Putamen (tissue), 1 donor: ENCODE measurements at regions not wholly inside any gene's neighbourhood (a gene's known extent, or its start where the extent isn't known, plus 50 kb on each side); places are given as distances from the start of the nearest gene placed in this dataset.
"Not testable (repeated sequence)": the region's sequence is repeated elsewhere in the genome, so short reads cannot be mapped to it uniquely, and the experiment has no call there.

Source experiments
- DNase-seq: peaks from one replicate; pipeline ENCODE4 v3.0.0-alpha.2; 2016; ENCODE audit warnings: low spot score

- not testable (repeated sequence) for DNase-seq
These were observed 51.2 kb upstream of the MB21D2 start for GRCh38 chr3:192968901-192969300.

- DNase-seq: no peak
These were observed 63.0 kb upstream of the MB21D2 start for GRCh38 chr3:192980632-192981031.

GRCh38 chr3:192986379-192986778 lies 68.7 kb upstream of the MB21D2 start:
- DNase-seq: no peak

GRCh38 chr3:192991356-192991755 lies 73.7 kb upstream of the MB21D2 start:
- no peak for DNase-seq

- no peak for DNase-seq
These were observed 74.7 kb upstream of the MB21D2 start for GRCh38 chr3:192992361-192992760.

- no peak for DNase-seq
These were observed 75.8 kb upstream of the MB21D2 start for GRCh38 chr3:192993411-192993810.

GRCh38 chr3:193001113-193001512 lies 83.5 kb upstream of the MB21D2 start:
- DNase-seq: not testable (repeated sequence)

GRCh38 chr3:193003624-193004023 lies 86.0 kb upstream of the MB21D2 start:
- DNase-seq: not testable (repeated sequence)

GRCh38 chr3:193008654-193009053 lies 91.0 kb upstream of the MB21D2 start:
- DNase-seq: no peak

- no peak for DNase-seq
These were observed 92.5 kb upstream of the MB21D2 start for GRCh38 chr3:193010191-193010590.

- DNase-seq: no peak
These were observed 94.3 kb upstream of the MB21D2 start for GRCh38 chr3:193011958-193012357.

GRCh38 chr3:193014902-193015301 lies 97.2 kb upstream of the MB21D2 start:
- no peak for DNase-seq

- DNase-seq: no peak
These were observed 98.8 kb upstream of the MB21D2 start for GRCh38 chr3:193016437-193016901.

GRCh38 chr3:193021506-193022010 lies 103.9 kb upstream of the MB21D2 start:
- no peak for DNase-seq

- DNase-seq: no peak
These were observed 105.6 kb upstream of the MB21D2 start for GRCh38 chr3:193023218-193023617.

- no peak for DNase-seq
These were observed 110.6 kb upstream of the MB21D2 start for GRCh38 chr3:193028258-193028657.

- no peak for DNase-seq
These were observed 112.1 kb upstream of the MB21D2 start for GRCh38 chr3:193029800-193030199.

- no peak for DNase-seq
These were observed 112.6 kb upstream of the MB21D2 start for GRCh38 chr3:193030276-193030675.

- DNase-seq: no peak
These were observed 114.3 kb upstream of the MB21D2 start for GRCh38 chr3:193031911-193032310.

- no peak for DNase-seq
These were observed 115.6 kb upstream of the MB21D2 start for GRCh38 chr3:193033226-193033780.

- DNase-seq: not testable (repeated sequence)
These were observed 120.2 kb upstream of the MB21D2 start for GRCh38 chr3:193037828-193038227.

- no peak for DNase-seq
These were observed 121.4 kb upstream of the MB21D2 start for GRCh38 chr3:193039058-193039457.

GRCh38 chr3:193040836-193041672 lies 123.4 kb upstream of the MB21D2 start:
- DNase-seq: peak; percentile 4
